NAMALWA (cell line): ENCODE measurements at regions not wholly inside any gene's neighbourhood (a gene's known extent, or its start where the extent isn't known, plus 50 kb on each side); places are given as distances from the start of the nearest gene placed in this dataset.
"Not testable (repeated sequence)": the region's sequence is repeated elsewhere in the genome, so short reads cannot be mapped to it uniquely, and the experiment has no call there.

ENCODE experiments used
- DNase-seq: peaks from one replicate; pipeline ENCODE4 v3.0.0-alpha.2; 2015; ENCODE audit warnings: low spot score

DNA sequence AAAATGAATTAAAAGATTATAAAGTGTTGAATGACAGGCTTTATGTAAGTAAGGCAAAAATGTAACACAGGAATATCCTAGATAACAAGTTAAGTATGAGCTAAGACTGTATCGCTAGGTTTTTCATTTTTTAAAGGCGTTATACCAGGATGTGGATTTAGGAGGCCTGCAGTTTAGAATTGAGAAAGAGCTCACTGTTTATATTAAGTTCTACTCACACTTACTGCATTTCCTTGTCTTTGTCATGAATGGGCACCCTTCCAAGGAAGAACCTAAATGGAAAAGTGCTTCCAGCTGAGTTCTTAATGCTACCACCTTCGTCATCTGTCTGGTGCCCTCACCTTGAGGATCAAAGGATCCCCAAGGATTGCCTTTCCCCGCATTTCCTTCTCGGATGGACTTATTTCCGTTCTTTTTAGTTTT is 148.7 kb downstream of the SOX4 start:
- no peak for DNase-seq

DNA sequence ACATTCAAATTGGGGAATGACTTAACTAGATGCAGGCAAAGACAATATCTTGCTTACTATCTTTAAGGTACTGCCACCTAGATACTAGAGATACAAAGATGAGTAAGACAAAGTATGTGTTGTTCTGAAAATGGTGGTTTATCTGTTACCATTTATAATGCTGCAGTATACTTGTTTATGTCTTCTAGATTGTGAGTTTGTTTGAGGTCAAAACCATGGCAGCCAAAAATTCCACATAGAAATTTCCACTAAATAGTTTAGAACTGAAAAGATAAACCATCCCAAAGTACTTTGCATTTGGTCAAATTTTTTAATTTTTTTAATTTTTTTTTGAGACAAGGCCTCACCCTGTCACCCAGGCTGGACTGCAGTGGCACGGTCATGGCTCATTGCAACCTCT is 150.8 kb downstream of the SOX4 start:
- no peak for DNase-seq

DNA sequence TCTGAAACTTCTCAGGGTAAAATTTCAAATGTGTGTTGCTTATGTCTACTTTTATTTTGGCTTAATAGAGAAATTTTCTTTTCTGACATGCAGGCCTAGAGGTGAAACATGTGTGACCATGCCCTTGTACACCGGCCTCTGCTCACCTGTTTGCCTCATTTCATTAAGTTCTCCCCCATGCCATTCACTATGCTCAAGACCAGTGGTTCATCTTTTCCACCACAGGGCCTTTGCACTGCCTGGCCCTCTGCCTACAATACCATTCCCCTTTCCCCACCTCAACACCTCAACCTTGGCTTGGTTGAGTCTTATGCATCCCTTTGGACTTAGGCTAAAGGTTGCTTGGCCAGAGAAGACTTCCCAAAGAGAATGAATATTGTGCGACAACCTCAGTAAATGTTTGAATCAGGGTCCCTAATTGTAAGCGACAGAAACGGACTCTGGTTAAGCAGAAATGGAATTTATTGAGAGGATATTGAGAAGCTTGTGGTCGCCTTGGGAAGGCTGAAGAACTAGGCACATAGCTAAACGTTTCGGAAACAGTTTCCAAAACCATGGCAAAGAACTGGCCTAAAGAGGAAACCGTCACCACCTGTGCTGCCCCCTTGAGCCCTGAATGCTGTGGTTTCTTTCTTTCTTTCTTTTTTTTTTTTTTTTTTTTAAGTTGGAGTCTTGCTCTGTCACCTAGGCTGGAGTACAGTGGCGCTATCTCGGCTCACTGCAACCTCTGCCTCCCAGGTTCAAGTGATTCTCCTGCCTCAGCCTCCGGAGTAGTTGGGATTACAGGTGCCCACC is 152.2 kb downstream of the SOX4 start:
- DNase-seq: no peak

- DNase-seq: no peak
Observed at GRCh38 chr6:21747441-21747840, 153.9 kb downstream of the SOX4 start.

DNA sequence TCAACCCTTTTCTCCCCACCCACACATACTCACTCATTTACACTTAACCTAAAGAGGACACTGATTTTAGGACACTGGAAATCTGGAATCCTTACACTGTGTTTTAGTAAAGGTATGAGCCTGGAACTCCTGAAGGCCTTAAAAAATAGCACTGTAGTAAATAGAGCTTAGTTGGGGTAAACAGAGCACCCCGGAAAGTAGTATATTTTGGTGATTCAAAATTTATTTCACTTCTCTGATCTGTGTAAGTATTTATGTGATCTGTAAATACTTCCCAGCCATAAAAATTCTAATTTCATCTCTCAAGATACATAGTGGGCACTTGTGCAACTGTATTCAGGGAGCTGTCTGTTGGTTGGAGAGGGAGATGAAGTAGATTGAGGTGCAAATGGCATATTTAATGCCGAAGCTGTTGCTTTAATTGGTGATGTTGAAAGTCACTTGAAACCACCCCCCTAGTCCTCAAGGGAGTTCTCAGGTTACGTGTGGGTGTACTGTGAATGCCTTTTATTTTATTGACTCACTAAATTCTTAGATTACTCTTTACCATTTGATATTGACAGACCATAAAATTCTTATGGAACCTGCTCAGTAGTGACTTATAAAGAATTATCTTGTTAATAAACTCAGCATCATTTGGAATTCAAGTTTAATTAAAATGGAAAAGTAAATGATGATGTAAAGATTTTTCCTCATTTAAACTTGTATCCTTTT is 154.9 kb downstream of the SOX4 start:
- DNase-seq: no peak

- no peak for DNase-seq
Observed at GRCh38 chr6:21749754-21750153, 156.2 kb downstream of the SOX4 start.

GRCh38 chr6:21750575-21750974 is 157.0 kb downstream of the SOX4 start:
- no peak for DNase-seq

GRCh38 chr6:21751608-21752007 is 158.1 kb downstream of the SOX4 start:
- no peak for DNase-seq

- no peak for DNase-seq
Observed at GRCh38 chr6:21752054-21752811, 158.7 kb downstream of the SOX4 start.

DNA sequence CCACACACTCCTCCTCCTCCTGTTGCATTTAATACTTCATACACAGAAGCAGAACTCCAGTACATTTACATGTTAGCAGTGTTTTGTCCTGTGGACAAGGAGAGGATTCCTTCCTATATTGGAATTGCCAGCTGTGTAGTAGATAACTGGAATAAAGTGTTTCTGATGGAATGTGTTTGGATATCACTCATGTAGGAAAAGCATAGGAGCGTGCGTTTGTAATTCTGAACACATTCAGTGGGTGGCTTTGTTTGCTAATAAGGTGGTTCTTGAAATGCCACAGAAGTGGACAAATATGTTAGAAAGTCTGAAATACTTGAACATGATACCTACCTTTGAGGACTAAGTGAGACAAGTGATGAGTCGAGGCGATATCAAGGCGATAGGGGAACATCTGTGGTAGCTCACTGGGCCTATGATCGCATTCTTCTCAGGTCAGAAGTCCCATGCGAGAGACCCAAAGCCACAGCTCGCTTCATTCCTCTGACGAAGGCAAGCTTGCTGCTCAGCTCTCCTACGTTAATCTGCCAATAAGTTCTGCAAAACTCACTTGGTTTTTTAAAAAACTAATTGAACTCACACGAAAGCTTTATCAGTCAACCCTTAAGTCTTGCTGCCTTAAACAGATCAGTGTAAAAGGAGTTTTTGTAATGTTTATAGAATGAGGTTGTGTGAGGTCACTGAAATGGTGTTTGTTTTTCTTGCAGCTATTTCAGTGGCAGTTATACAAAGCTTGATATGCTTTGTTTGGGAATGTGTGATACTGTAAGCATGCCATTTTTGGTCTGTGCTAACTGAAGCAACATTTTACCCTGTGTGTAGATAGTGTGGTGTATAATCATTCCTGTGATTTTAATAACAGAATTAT is 159.9 kb downstream of the SOX4 start:
- no peak for DNase-seq

DNA sequence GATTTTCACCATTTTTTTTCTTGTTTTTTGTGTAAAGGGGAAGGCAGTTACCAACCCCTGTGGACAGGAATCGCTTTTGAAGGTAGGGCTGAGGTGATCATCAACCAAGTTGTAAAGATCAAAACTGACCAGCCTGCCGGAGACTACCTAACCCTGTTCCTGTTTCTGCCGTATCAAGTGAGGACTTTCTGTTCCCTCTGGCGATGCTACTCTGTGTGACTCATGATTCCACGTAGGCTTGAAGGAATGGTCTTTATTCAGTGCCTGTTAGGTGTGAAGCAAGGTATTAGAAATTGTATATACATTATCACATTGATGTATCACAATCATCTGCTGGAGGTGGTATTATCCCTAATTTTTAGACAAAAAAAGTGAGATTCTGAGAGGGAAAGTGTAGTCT is 161.3 kb downstream of the SOX4 start:
- no peak for DNase-seq

DNA sequence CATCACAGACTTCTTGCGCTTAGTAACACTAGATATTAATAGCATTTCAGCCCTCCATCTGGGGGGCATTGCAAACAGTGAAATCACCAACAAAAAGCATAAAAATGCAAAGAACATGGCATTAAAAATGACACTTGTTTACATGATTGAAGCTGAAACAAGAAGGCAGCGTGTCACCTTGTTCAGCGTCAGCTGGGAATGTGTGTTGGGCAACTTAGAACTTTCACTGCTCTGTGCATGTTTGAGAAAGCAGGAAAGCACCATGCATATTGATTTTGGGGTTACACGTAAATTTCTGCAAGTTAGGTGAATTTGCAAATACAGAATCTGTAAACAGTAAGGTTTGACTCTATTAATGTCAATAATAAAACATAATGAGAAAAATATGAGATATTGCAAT is 162.9 kb downstream of the SOX4 start:
- DNase-seq: no peak

GRCh38 chr6:21757392-21757791 is 163.8 kb downstream of the SOX4 start:
- DNase-seq: not testable (repeated sequence)

- no peak for DNase-seq
Observed at GRCh38 chr6:21759721-21760120, 166.2 kb downstream of the SOX4 start.

- DNase-seq: not testable (repeated sequence)
Observed at GRCh38 chr6:21761053-21761730, 167.6 kb downstream of the SOX4 start.

DNA sequence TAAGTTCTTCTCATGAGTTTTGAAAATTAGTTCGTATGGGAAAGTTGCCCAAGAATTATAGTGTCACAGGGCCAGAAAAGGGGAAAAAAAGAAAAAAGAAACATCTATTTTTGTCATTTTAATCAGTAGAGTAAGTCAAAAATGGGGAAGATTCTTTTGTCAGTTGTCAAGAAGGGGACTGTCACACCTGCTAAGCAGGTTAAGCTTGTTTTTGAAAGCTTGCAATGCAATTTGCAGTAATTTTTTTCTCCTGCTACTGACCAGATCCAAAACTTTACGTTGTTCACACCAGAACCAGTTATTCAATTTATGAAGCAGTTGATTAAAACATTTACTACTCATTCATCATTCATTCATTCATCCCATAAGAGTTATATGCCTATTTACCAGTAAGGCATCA is 171.4 kb downstream of the SOX4 start:
- no peak for DNase-seq

DNA sequence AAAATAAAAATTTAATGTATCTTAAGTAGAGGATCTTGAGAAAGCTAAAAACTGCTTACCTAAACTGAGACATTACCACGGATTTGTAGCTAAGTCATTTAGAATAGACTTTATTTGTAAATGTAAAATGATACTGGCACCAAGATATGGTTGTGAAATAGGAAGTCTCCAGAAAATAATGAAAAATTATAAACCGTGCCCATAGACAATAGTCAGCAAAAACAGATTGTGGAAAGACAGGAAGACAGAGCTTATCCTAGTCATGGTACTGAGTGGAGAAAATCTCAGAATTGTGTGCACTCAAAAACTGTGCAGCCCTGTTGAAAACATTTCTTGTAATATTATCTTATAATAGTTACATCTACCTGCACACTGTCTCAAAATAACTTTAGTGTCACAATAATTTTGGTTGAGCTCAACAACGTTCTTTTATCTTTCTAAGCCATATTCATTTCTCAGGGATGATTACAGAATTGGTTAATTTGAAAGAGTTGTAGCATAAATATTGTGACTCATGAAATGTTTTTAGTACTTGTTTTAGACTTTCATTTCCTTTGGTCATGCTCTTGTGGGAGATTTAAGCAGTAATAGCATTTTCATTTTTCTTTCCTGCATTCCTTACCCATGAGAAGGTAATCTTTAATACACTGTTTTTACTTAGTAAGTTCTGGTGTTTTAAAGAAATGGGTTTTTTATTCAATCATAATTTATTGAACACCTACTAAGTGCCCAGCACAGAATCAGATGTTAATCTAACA is 174.5 kb downstream of the SOX4 start:
- DNase-seq: no peak

- no peak for DNase-seq
Observed at GRCh38 chr6:21769405-21769861, 175.9 kb downstream of the SOX4 start.

GRCh38 chr6:21769968-21770367 is 176.4 kb downstream of the SOX4 start:
- DNase-seq: no peak

DNA sequence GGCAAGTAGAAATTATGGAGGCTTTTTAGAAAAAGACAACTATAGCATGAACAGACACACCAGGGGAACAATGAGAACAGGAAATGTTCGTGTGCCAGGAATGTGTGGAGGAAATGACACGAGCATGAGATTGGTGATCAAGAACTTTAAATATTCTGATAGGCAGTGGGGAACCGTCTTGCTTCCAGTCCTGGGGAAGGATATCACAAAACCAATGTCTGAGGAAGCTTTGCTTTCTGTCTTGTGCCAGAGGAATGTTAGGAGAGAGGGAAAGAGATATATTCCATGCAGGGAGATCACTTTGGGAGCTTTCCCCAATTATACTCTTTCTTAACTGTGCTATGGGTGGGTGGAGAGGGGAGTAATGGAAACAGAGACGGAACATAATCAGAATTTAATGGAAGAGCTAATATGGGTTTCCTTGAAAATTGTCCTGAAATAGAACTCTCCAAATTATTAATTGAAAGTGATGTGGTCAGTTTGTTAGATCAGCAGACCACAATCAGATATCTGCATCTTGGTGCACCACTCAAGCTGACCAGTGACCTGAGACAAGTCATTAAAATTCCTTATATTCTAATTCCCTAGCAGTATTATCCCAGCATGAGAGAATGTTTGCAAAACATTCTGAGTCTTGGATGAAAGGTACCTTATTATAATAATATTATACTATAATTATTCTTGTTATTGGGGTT is 178.2 kb downstream of the SOX4 start:
- DNase-seq: no peak
